Mesendoderm (in vitro differentiated cells): ENCODE measurements at regions not wholly inside any gene's neighbourhood (a gene's known extent, or its start where the extent isn't known, plus 50 kb on each side); places are given as distances from the start of the nearest gene placed in this dataset.

Source experiments
- DNase-seq: peaks from one replicate; pipeline ENCODE4 v3.0.0; 2013
- H2AK5ac ChIP-seq: 2 replicates; pipeline ENCODE4 v1.6.1; 2013; ENCODE audit warnings: low read length, inconsistent platforms
- H2BK120ac ChIP-seq: 2 replicates; pipeline ENCODE4 v1.6.1; 2013; ENCODE audit warnings: low read depth, mild to moderate bottlenecking, low read length, moderate library complexity, mixed read lengths
- H2BK15ac ChIP-seq: replicated peaks from 2 replicates; pipeline ENCODE4 v1.6.1; 2013; ENCODE audit warnings: low read depth, mild to moderate bottlenecking, moderate library complexity
- H2BK5ac ChIP-seq: 2 replicates; pipeline ENCODE4 v1.6.1; 2013; ENCODE audit warnings: low read length, inconsistent platforms
- H3K18ac ChIP-seq: 2 replicates; pipeline ENCODE4 v1.6.1; 2013; ENCODE audit warnings: mild to moderate bottlenecking, low read length, mixed read lengths
- H3K23ac ChIP-seq: one replicate; pipeline ENCODE4 v1.6.1; 2013; ENCODE audit warnings: low read length
- H3K27ac ChIP-seq: 2 replicates; pipeline ENCODE4 v1.5.1; 2013; ENCODE audit warnings: low read depth, mild to moderate bottlenecking, inconsistent platforms, low read length, moderate library complexity
- H3K27me3 ChIP-seq: 2 replicates; pipeline ENCODE4 v1.6.1; 2013; ENCODE audit warnings: low read length, control low read depth, mild to moderate bottlenecking, inconsistent platforms; ENCODE audit not compliant: insufficient read depth, poor library complexity
- H3K36me3 ChIP-seq: 2 replicates; pipeline ENCODE4 v1.6.1; 2013; ENCODE audit warnings: low read length, inconsistent platforms; ENCODE audit not compliant: control insufficient read depth, insufficient read depth
- H3K4ac ChIP-seq: one replicate; pipeline ENCODE4 v1.6.1; 2013; ENCODE audit warnings: low read depth, mild to moderate bottlenecking, low read length, moderate library complexity
- H3K4me1 ChIP-seq: 2 replicates; pipeline ENCODE4 v1.6.1; 2013; ENCODE audit warnings: low read depth, low read length, inconsistent platforms; ENCODE audit not compliant: control insufficient read depth
- H3K4me2 ChIP-seq: 2 replicates; pipeline ENCODE4 v1.6.1; 2013; ENCODE audit warnings: low read length
- H3K4me3 ChIP-seq: 2 replicates; pipeline ENCODE4 v1.5.1; 2013; ENCODE audit warnings: mild to moderate bottlenecking, low read length
- H3K56ac ChIP-seq: one replicate; pipeline ENCODE4 v1.6.1; 2013; ENCODE audit warnings: low read length
- H3K79me1 ChIP-seq: 2 replicates; pipeline ENCODE4 v1.6.1; 2013; ENCODE audit warnings: low read length, inconsistent platforms
- H3K79me2 ChIP-seq: 2 replicates; pipeline ENCODE4 v1.6.1; 2013; ENCODE audit warnings: mild to moderate bottlenecking, low read length; ENCODE audit not compliant: control insufficient read depth, insufficient read depth
- H3K9ac ChIP-seq: 2 replicates; pipeline ENCODE4 v1.6.1; 2013; ENCODE audit warnings: low read length, inconsistent platforms
- H4K5ac ChIP-seq: one replicate; pipeline ENCODE4 v1.6.1; 2013; ENCODE audit warnings: low read length
- H4K8ac ChIP-seq: one replicate; pipeline ENCODE4 v1.6.1; 2013; ENCODE audit warnings: low read depth, mild to moderate bottlenecking, control low read depth, low read length, moderate library complexity
- WGBS: extraction: QIAGEN DNeasy Blood & Tissue Kit; methylation state at CpG from one replicate; pipeline ENCODE4 v1.1.7; 2013; ENCODE audit warnings: low lambda C conversion rate, missing lambda C conversion rate; ENCODE audit not compliant: insufficient coverage; ENCODE audit errors: extremely low coverage; 5-methylcytosine and 5-hydroxymethylcytosine counted together

- H3K9ac ChIP-seq, result no peak overlapping the region
- no peak overlapping the region for H2BK5ac ChIP-seq
- no peak overlapping the region for H2BK120ac ChIP-seq
- no peak overlapping the region for H3K23ac ChIP-seq
- H2BK15ac ChIP-seq, result peak overlapping the region; percentile 88
- peak overlapping the region; percentile 9 for H3K56ac ChIP-seq
- H3K4ac ChIP-seq, result no peak overlapping the region
- no peaks in the 10 kb centered on the region for H3K79me1 ChIP-seq
- H3K4me1 ChIP-seq, result no peaks in the 10 kb centered on the region
- no peak overlapping the region for H4K5ac ChIP-seq
- no peak overlapping the region for H3K4me3 ChIP-seq
- H3K27me3 ChIP-seq, result no peaks in the 10 kb centered on the region
- H3K18ac ChIP-seq, result no peak overlapping the region
- H4K8ac ChIP-seq, result no peak overlapping the region
- H3K79me2 ChIP-seq, result no peaks in the 10 kb centered on the region
- no CpG with 5 or more reads among the region's 8 CpGs for WGBS
- H3K36me3 ChIP-seq, result no peaks in the 10 kb centered on the region
- no peak overlapping the region for H2AK5ac ChIP-seq
- H3K4me2 ChIP-seq, result no peak overlapping the region
- no peak overlapping the region for H3K27ac ChIP-seq
- DNase-seq, result no peak
These were observed 293.5 kb downstream of the SPRY2 start for GRCh38 chr13:80047406-80047805.

GRCh38 chr13:80040981-80041317 is 300.0 kb downstream of the SPRY2 start:
- Histone ChIP-seq H3K27ac (no peak overlapping the region), H2BK120ac (no peak overlapping the region), H3K4ac (no peak overlapping the region), H3K23ac (no peak overlapping the region), H3K4me1 (no peaks in the 10 kb centered on the region), H3K4me3 (no peak overlapping the region), H3K79me2 (no peaks in the 10 kb centered on the region), H2AK5ac (no peak overlapping the region), H3K36me3 (no peaks in the 10 kb centered on the region), H4K8ac (no peak overlapping the region), H3K79me1 (no peaks in the 10 kb centered on the region), H3K9ac (no peak overlapping the region), H2BK15ac (no peak overlapping the region), H3K4me2 (no peak overlapping the region), H3K18ac (no peak overlapping the region), H4K5ac (no peak overlapping the region), H2BK5ac (no peak overlapping the region), H3K56ac (no peak overlapping the region), H3K27me3 (no peaks in the 10 kb centered on the region)
- no CpG with 5 or more reads among the region's 4 CpGs for WGBS
- DNase-seq, result no peak

DNA sequence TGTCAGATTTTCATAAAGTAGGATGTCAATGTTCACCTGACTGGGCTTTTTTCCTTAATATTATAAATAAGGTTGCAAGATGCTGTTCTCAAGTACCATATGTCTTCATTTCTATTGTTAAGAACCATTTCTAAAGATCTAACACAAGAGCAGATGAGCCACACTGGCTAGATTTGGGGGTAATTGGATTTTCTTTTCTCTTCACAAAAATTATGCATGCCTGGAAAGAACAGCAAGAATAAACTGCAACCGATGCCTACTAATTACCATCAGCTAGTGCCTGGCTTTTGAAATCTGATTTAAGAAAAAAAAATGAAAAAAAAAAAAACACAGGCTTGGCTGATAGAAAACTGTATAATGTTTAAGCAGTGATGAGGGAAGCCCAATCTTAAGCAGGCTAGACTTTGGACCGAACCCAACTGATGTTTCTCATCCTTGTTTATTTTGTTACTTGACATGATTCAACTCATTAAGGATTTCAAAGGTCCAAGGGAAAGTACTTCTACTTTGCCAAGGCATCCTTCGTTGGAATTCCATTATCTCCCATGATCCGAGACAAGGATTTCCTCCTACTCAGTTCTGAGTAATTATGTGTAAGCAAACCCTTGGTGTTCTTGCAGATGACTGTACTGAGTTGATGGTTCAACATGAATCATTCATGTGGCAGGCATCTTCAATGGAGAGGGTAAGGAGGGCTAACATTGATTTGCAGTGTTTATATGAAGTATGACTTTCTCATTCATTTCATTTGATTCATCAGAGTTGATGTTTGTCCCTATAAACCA is 300.5 kb downstream of the SPRY2 start:
- Histone ChIP-seq H3K23ac (no peak overlapping the region), H3K27ac (no peak overlapping the region), H2AK5ac (no peak overlapping the region)

GRCh38 chr13:80039000-80039399 is 301.9 kb downstream of the SPRY2 start:
- DNase-seq, result no peak
- Histone ChIP-seq H3K56ac (no peak overlapping the region), H3K79me1 (no peaks in the 10 kb centered on the region), H3K36me3 (no peaks in the 10 kb centered on the region), H3K27me3 (no peaks in the 10 kb centered on the region), H3K23ac (no peak overlapping the region), H2BK120ac (no peak overlapping the region), H3K4me1 (no peaks in the 10 kb centered on the region), H3K79me2 (no peaks in the 10 kb centered on the region), H3K18ac (no peak overlapping the region), H2AK5ac (no peak overlapping the region), H3K9ac (no peak overlapping the region), H3K27ac (no peak overlapping the region), H3K4me2 (no peak overlapping the region), H2BK5ac (no peak overlapping the region), H4K5ac (no peak overlapping the region), H3K4ac (no peak overlapping the region), H2BK15ac (no peak overlapping the region), H3K4me3 (no peak overlapping the region), H4K8ac (no peak overlapping the region)
- WGBS, result no CpG with 5 or more reads among the region's 1 CpG

More for the DNA sequence above, 300.5 kb downstream of the SPRY2 start:
- Histone ChIP-seq H3K4me1 (no peaks in the 10 kb centered on the region), H4K5ac (no peak overlapping the region), H3K9ac (no peak overlapping the region), H3K4me3 (no peak overlapping the region), H3K79me1 (no peaks in the 10 kb centered on the region), H3K56ac (no peak overlapping the region), H3K4me2 (no peak overlapping the region), H2BK120ac (no peak overlapping the region), H2BK15ac (no peak overlapping the region), H3K79me2 (no peaks in the 10 kb centered on the region), H3K4ac (no peak overlapping the region), H3K18ac (no peak overlapping the region), H3K36me3 (no peaks in the 10 kb centered on the region), H2BK5ac (no peak overlapping the region), H4K8ac (no peak overlapping the region), H3K27me3 (no peaks in the 10 kb centered on the region)
- no CpG with 5 or more reads among the region's 4 CpGs for WGBS
- DNase-seq, result no peak

GRCh38 chr13:80038371-80038770 is 302.6 kb downstream of the SPRY2 start:
- no peak overlapping the region for H3K4me3 ChIP-seq
- DNase-seq, result no peak
- no peak overlapping the region for H3K9ac ChIP-seq
- H3K4ac ChIP-seq, result no peak overlapping the region
- H3K56ac ChIP-seq, result no peak overlapping the region
- no peaks in the 10 kb centered on the region for H3K79me1 ChIP-seq
- no peak overlapping the region for H4K8ac ChIP-seq
- H2BK15ac ChIP-seq, result no peak overlapping the region
- H3K79me2 ChIP-seq, result no peaks in the 10 kb centered on the region
- no peak overlapping the region for H3K18ac ChIP-seq
- H3K36me3 ChIP-seq, result no peaks in the 10 kb centered on the region
- H3K4me1 ChIP-seq, result no peaks in the 10 kb centered on the region
- H4K5ac ChIP-seq, result no peak overlapping the region
- H3K23ac ChIP-seq, result no peak overlapping the region
- H3K27me3 ChIP-seq, result no peaks in the 10 kb centered on the region
- H2BK5ac ChIP-seq, result no peak overlapping the region
- H2AK5ac ChIP-seq, result no peak overlapping the region
- H2BK120ac ChIP-seq, result no peak overlapping the region
- no peak overlapping the region for H3K27ac ChIP-seq
- H3K4me2 ChIP-seq, result no peak overlapping the region

GRCh38 chr13:80037505-80037888 is 303.4 kb downstream of the SPRY2 start:
- Histone ChIP-seq H2BK120ac (peak overlapping the region; percentile 21), H3K36me3 (no peaks in the 10 kb centered on the region), H3K4me2 (no peak overlapping the region), H3K9ac (no peak overlapping the region), H3K4ac (no peak overlapping the region), H3K27me3 (no peaks in the 10 kb centered on the region), H4K5ac (no peak overlapping the region), H3K79me2 (no peaks in the 10 kb centered on the region), H3K27ac (no peak overlapping the region), H3K4me1 (no peaks in the 10 kb centered on the region), H3K4me3 (no peak overlapping the region), H4K8ac (no peak overlapping the region), H2BK15ac (peak overlapping the region; percentile 36), H3K56ac (no peak overlapping the region), H3K23ac (no peak overlapping the region), H2AK5ac (no peak overlapping the region), H2BK5ac (no peak overlapping the region), H3K18ac (peak overlapping the region; percentile 30), H3K79me1 (no peaks in the 10 kb centered on the region)
- DNase-seq, result no peak
- no CpG with 5 or more reads among the region's 2 CpGs for WGBS
